NCI-H510A (cell line): ENCODE measurements at regions not wholly inside any gene's neighbourhood (a gene's known extent, or its start where the extent isn't known, plus 50 kb on each side); places are given as distances from the start of the nearest gene placed in this dataset.

ENCODE experiments used
- DNase-seq: peaks from one replicate; lab custom pipeline; 2025; lab: John Stamatoyannopoulos, UW

DNA sequence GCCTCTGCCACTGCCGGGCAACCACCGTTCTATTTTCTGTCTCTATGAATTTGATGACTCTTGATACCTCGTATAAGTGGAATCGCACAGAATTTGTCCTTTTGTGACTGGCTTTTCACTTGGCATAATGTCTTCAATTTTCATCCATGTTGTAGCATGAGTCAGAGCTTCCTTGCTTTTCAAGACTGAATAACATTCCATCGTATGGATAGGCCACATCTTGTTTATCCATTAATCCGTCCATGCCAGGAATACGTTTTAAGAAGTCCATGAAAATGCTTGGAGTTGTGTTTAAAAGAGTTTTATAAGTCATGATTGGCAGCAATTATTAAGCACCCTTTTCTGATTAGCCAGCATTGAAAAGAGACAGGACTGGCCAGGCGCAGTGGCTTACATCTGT is 53.6 kb upstream of the CLDN10 start:
- DNase-seq, result no peak

DNA sequence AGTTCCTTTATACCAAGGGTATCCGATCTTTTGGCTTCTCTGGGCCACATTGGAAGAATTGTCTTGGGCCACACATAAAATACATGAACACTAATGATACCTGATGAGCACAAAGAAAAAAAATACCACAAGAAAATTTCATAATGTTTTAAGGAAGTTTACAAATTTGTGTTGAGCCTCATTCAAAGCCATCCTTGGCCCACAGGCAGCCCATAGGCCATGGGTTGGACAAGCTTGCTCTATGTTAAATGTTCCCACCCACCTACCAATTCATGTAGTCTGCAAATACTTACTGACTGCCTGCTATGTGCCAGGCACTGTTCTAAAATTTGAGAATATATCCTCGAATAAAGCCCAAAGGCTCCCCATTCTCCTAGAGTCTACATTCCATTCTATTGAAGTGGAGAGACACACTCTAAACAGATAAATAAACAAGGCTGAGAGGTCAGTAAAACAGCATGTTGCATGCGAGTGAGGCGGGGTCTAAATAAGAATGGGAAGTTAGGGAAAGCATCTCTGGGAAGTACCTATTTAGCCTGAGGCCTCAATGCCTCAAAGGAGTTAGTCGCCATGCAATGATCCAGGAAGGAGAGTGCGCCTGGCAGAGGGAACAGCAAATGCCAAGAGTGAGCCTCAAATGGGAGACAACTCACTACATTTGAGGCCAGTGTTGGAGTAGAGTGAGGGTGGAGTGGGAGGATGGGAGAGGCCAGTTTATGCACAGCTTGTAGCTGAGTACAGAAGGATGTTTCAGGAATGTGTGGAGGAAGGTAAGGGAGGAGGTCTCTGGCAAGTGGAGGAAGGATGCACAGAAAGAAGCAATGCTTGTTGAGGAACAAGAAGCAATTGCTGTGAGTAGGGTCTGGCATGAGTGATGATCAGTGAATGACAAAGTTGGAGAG is 52.5 kb upstream of the CLDN10 start:
- DNase-seq, result no peak

DNA sequence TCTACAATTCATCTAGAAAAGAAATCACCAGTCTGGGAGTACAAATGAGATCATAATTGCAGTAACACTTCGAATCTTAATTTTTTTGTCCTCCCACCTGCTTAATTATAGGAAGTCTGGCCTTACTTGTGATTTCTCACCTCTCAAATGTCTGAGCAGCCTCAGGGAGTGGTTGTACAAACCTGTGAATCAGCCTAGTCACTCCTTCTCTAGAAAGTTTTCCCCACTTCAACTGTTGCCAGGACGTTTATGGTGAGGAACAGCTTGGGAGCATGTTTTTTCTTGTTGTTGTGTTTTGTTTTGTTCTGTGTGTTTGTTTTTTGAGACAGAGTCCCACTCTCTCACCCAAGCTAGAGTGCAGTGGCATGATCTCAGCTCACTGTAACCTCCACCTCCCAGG is 50.3 kb upstream of the CLDN10 start:
- DNase-seq, result no peak
